Natural killer cell (primary cell): ENCODE measurements at regions not wholly inside any gene's neighbourhood (a gene's known extent, or its start where the extent isn't known, plus 50 kb on each side); places are given as distances from the start of the nearest gene placed in this dataset.

Experiments used
- ATAC-seq, 3 donors: fragments of 150-1000 bp in 2 of 3; fragments of 200-7000 bp in 1 of 3; cut with Tn5 transposase; 1 replicate in 1 of 3; 2 replicates in 2 of 3; pipeline ENCODE4 v1.10.0; 2021; ENCODE audit warnings: mild to moderate bottlenecking in 2 of 3, moderate library complexity in 2 of 3
- DNase-seq, 2 donors: peaks; one replicate each; pipeline versions ENCODE4 v3.0.0 to v3.0.0-alpha.2; 2013 to 2021; ENCODE audit warnings: mixed read lengths in 1 of 2
- H3K27ac ChIP-seq: one replicate; pipeline ENCODE4 v1.5.1; 2013; ENCODE audit warnings: mild to moderate bottlenecking, low read length
- H3K27me3 ChIP-seq: one replicate; pipeline ENCODE4 v1.6.1; 2013; ENCODE audit warnings: low read length; ENCODE audit not compliant: control insufficient read depth, insufficient read depth
- H3K36me3 ChIP-seq: one replicate; pipeline ENCODE4 v1.6.1; 2013; ENCODE audit warnings: low read length; ENCODE audit not compliant: control insufficient read depth, insufficient read depth
- H3K4me1 ChIP-seq: one replicate; pipeline ENCODE4 v1.6.1; 2013; ENCODE audit warnings: low read length; ENCODE audit not compliant: control insufficient read depth, insufficient read depth
- H3K4me3 ChIP-seq: one replicate; pipeline ENCODE4 v1.5.1; 2013; ENCODE audit warnings: low read length
- H3K9me3 ChIP-seq: one replicate; pipeline ENCODE4 v1.6.1; 2013; ENCODE audit warnings: low read length; ENCODE audit not compliant: control insufficient read depth, insufficient read depth
- H3K27ac Mint-ChIP-seq, 2 donors: one replicate each; pipeline ENCODE4 v1.8.0; 2022; ENCODE audit warnings: mild to moderate bottlenecking in 2 of 2, mixed read lengths in 2 of 2, moderate library complexity in 1 of 2
- H3K27me3 Mint-ChIP-seq, 2 donors: one replicate each; pipeline ENCODE4 v1.8.0; 2022; ENCODE audit warnings: low read depth in 2 of 2, mixed read lengths in 2 of 2
- H3K36me3 Mint-ChIP-seq: one replicate; pipeline ENCODE4 v1.8.0; 2022; ENCODE audit warnings: mixed read lengths
- H3K4me1 Mint-ChIP-seq, 2 donors: one replicate each; pipeline ENCODE4 v1.8.0; 2022; ENCODE audit warnings: mixed read lengths in 2 of 2
- H3K4me3 Mint-ChIP-seq: one replicate; pipeline ENCODE4 v1.8.0; 2022; ENCODE audit warnings: mild to moderate bottlenecking, moderate library complexity, mixed read lengths
- H3K9me3 Mint-ChIP-seq, 2 donors: one replicate each; pipeline ENCODE4 v1.8.0; 2022; ENCODE audit warnings: mixed read lengths in 2 of 2
- CTCF ChIP-seq: fragments of 200-600 bp; IDR thresholded peaks from one replicate; pipeline ENCODE4 v1.8.0; 2022; ENCODE audit warnings: antibody characterized with exemption
- WGBS: methylation state at CpG from one replicate; pipeline ENCODE4 v1.1.7; 2013; ENCODE audit warnings: missing lambda C conversion rate; ENCODE audit not compliant: insufficient coverage; 5-methylcytosine and 5-hydroxymethylcytosine counted together
- intact Hi-C: fragments of 100-400 bp; cut with micrococcal nuclease; formaldehyde crosslinking; loops from one replicate; pipeline ENCODE4 v1.14.2; 2022

GRCh38 chr10:59456199-59456598 lies 93.8 kb upstream of the FAM13C start:
- 57% methylated on average over 1 of the region's 2 CpGs for WGBS
- intact Hi-C loops: no loop called here
- TF ChIP-seq CTCF: no peak
- Histone ChIP-seq H3K27me3 (no peaks in the 10 kb centered on the region), H3K4me3 (no peak overlapping the region), H3K36me3 (no peaks in the 10 kb centered on the region), H3K9me3 (no peaks in the 10 kb centered on the region), H3K27ac (no peak overlapping the region), H3K4me1 (no peaks in the 10 kb centered on the region)
- no peak for DNase-seq
- no peaks in the 10 kb centered on the region for H3K27me3 Mint-ChIP-seq
- no peak for ATAC-seq
- no peak overlapping the region for H3K4me3 Mint-ChIP-seq
- H3K36me3 Mint-ChIP-seq: no peaks in the 10 kb centered on the region
- H3K9me3 Mint-ChIP-seq: peaks cover 0 to 3% of the 10 kb centered on the region in 2 donors
- no peaks in the 10 kb centered on the region for H3K4me1 Mint-ChIP-seq
- H3K27ac Mint-ChIP-seq: no peak overlapping the region

GRCh38 chr10:59454171-59454919 lies 92.0 kb upstream of the FAM13C start:
- ATAC-seq: no peak
- intact Hi-C loops: no loop called here
- H3K27me3 Mint-ChIP-seq: no peaks in the 10 kb centered on the region

GRCh38 chr10:59448616-59449015 lies 86.3 kb upstream of the FAM13C start:
- no peaks in the 10 kb centered on the region for H3K4me1 ChIP-seq
- 100% methylated on average over 1 of the region's 1 CpG for WGBS
- Mint-ChIP-seq H3K27ac (no peak overlapping the region), H3K4me3 (no peak overlapping the region), H3K4me1 (no peaks in the 10 kb centered on the region), H3K9me3 (peaks cover 6 to 14% of the 10 kb centered on the region in 2 donors), H3K36me3 (no peaks in the 10 kb centered on the region), H3K27me3 (no peaks in the 10 kb centered on the region)
- intact Hi-C loops: no loop called here
- H3K36me3 ChIP-seq: no peaks in the 10 kb centered on the region
- no peaks in the 10 kb centered on the region for H3K27me3 ChIP-seq
- ATAC-seq (no peak), DNase-seq (no peak)
- no peak overlapping the region for H3K27ac ChIP-seq
- H3K4me3 ChIP-seq: no peak overlapping the region
- TF ChIP-seq CTCF: no peak
- H3K9me3 ChIP-seq: no peaks in the 10 kb centered on the region

More at GRCh38 chr10:59454171-59454919, 92.0 kb upstream of the FAM13C start:
- no peaks in the 10 kb centered on the region for H3K36me3 ChIP-seq
- WGBS: 85% methylated on average over 3 of the region's 5 CpGs
- no peak for DNase-seq
- peaks cover 2 to 6% of the 10 kb centered on the region in 2 donors for H3K9me3 Mint-ChIP-seq
- no peak for TF ChIP-seq CTCF
- no peaks in the 10 kb centered on the region for H3K36me3 Mint-ChIP-seq
- H3K4me1 ChIP-seq: no peaks in the 10 kb centered on the region
- H3K4me1 Mint-ChIP-seq: no peaks in the 10 kb centered on the region
- no peaks in the 10 kb centered on the region for H3K27me3 ChIP-seq
- no peak overlapping the region for H3K4me3 Mint-ChIP-seq
- no peaks in the 10 kb centered on the region for H3K9me3 ChIP-seq
- H3K27ac Mint-ChIP-seq: no peak overlapping the region
- H3K27ac ChIP-seq: no peak overlapping the region
- H3K4me3 ChIP-seq: no peak overlapping the region

GRCh38 chr10:59435707-59436106 lies 73.4 kb upstream of the FAM13C start:
- Mint-ChIP-seq H3K4me3 (no peak overlapping the region), H3K9me3 (peaks cover 6 to 20% of the 10 kb centered on the region in 2 donors), H3K4me1 (no peaks in the 10 kb centered on the region), H3K36me3 (no peaks in the 10 kb centered on the region), H3K27ac (no peak overlapping the region), H3K27me3 (no peaks in the 10 kb centered on the region)
- DNase-seq (no peak), ATAC-seq (no peak)
- Histone ChIP-seq H3K4me1 (no peaks in the 10 kb centered on the region), H3K27ac (no peak overlapping the region), H3K9me3 (peaks cover 3% of the 10 kb centered on the region), H3K4me3 (no peak overlapping the region), H3K36me3 (no peaks in the 10 kb centered on the region), H3K27me3 (no peaks in the 10 kb centered on the region)
- intact Hi-C loops: no loop called here
- no peak for TF ChIP-seq CTCF
